ENCODE measurements at regions not wholly inside any gene's neighbourhood (a gene's known extent, or its start where the extent isn't known, plus 50 kb on each side); places are given as distances from the start of the nearest gene placed in this dataset.

DNA sequence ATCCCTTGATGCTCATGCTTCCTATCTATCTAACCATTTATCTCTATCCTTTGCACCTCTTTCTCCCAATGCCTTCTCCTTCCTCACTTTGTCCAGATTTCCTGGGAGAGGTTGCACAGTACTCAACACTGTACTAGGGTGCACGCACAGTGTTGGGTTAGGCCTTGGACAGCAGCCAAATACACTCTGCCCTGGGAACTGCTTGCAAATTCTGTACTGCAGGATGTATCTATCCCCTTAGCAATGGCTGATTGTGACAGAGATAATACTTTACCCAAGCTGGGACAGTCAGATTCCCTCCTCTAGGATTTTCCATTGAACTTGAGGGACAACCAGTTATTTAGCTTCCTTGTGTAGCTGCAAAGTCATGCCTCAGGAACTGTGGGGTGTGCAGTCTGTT is 113.3 kb downstream of the IL20RB start:
- Histone ChIP-seq H3K27me3 (ENCODE audit: low read length) (no peaks in the 10 kb centered on the region), H3K4me2 (ENCODE audit: low read depth, low read length, poor library complexity, severe bottlenecking) (no peak overlapping the region), H3K79me2 (ENCODE audit: insufficient read depth, low read length) (no peaks in the 10 kb centered on the region), H3K36me3 (ENCODE audit: low read length) (no peaks in the 10 kb centered on the region), H3F3A (ENCODE audit: insufficient read depth) (no peaks in the 10 kb centered on the region), H3K9ac (ENCODE audit: low read length) (no peak overlapping the region), H3K9me3 (ENCODE audit: insufficient read depth, low read length) (no peaks in the 10 kb centered on the region), H4K20me1 (ENCODE audit: low read depth, low read length) (no peaks in the 10 kb centered on the region), H2AFZ (ENCODE audit: low read depth, low read length, severe bottlenecking) (no peak overlapping the region), H3K4me3 (ENCODE audit: insufficient read depth, low read length, poor library complexity, severe bottlenecking) (no peak overlapping the region), H3K27ac (ENCODE audit: low read depth, low read length) (no peak overlapping the region), H3K9me2 (replicated peaks; ENCODE audit: insufficient read depth, low read length) (no peaks in the 10 kb centered on the region)
- TF ChIP-seq, protein P1, sequence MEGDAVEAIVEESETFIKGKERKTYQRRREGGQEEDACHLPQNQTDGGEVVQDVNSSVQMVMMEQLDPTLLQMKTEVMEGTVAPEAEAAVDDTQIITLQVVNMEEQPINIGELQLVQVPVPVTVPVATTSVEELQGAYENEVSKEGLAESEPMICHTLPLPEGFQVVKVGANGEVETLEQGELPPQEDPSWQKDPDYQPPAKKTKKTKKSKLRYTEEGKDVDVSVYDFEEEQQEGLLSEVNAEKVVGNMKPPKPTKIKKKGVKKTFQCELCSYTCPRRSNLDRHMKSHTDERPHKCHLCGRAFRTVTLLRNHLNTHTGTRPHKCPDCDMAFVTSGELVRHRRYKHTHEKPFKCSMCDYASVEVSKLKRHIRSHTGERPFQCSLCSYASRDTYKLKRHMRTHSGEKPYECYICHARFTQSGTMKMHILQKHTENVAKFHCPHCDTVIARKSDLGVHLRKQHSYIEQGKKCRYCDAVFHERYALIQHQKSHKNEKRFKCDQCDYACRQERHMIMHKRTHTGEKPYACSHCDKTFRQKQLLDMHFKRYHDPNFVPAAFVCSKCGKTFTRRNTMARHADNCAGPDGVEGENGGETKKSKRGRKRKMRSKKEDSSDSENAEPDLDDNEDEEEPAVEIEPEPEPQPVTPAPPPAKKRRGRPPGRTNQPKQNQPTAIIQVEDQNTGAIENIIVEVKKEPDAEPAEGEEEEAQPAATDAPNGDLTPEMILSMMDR (IDR thresholded peaks at IDR 0.05; ENCODE audit: insufficient read depth, low read length, poor library complexity, severe bottlenecking), result no peak
- TF ChIP-seq EZH2phosphoT487 (conservative IDR thresholded peaks at IDR 0.05; ENCODE audit: low read length), result no peak

GRCh38 chr3:137075020-137075419 is 117.2 kb downstream of the IL20RB start:
- H3F3A ChIP-seq (ENCODE audit: insufficient read depth), result no peaks in the 10 kb centered on the region
- no peak overlapping the region for H3K9ac ChIP-seq (ENCODE audit: low read length)
- H3K36me3 ChIP-seq (ENCODE audit: low read length), result no peaks in the 10 kb centered on the region
- no peak overlapping the region for H3K4me3 ChIP-seq (ENCODE audit: insufficient read depth, low read length, poor library complexity, severe bottlenecking)
- H3K9me3 ChIP-seq (ENCODE audit: insufficient read depth, low read length), result no peaks in the 10 kb centered on the region
- no peak overlapping the region for H3K27ac ChIP-seq (ENCODE audit: low read depth, low read length)
- no peaks in the 10 kb centered on the region for H3K9me2 ChIP-seq (replicated peaks; ENCODE audit: insufficient read depth, low read length)
- TF ChIP-seq, protein P1 (IDR thresholded peaks at IDR 0.05; ENCODE audit: insufficient read depth, low read length, poor library complexity, severe bottlenecking), result no peak
- TF ChIP-seq EZH2phosphoT487 (conservative IDR thresholded peaks at IDR 0.05; ENCODE audit: low read length), result no peak
- no peak overlapping the region for H2AFZ ChIP-seq (ENCODE audit: low read depth, low read length, severe bottlenecking)
- no peak overlapping the region for H3K4me2 ChIP-seq (ENCODE audit: low read depth, low read length, poor library complexity, severe bottlenecking)
- no peaks in the 10 kb centered on the region for H3K27me3 ChIP-seq (ENCODE audit: low read length)
- no peaks in the 10 kb centered on the region for H3K79me2 ChIP-seq (ENCODE audit: insufficient read depth, low read length)
- no peaks in the 10 kb centered on the region for H4K20me1 ChIP-seq (ENCODE audit: low read depth, low read length)

GRCh38 chr3:137078040-137078439 is 120.3 kb downstream of the IL20RB start:
- no peaks in the 10 kb centered on the region for H3K9me2 ChIP-seq (replicated peaks; ENCODE audit: insufficient read depth, low read length)
- no peaks in the 10 kb centered on the region for H3K9me3 ChIP-seq (ENCODE audit: insufficient read depth, low read length)
- H3K4me2 ChIP-seq (ENCODE audit: low read depth, low read length, poor library complexity, severe bottlenecking), result no peak overlapping the region
- no peaks in the 10 kb centered on the region for H3K36me3 ChIP-seq (ENCODE audit: low read length)
- no peaks in the 10 kb centered on the region for H3K27me3 ChIP-seq (ENCODE audit: low read length)
- no peak overlapping the region for H2AFZ ChIP-seq (ENCODE audit: low read depth, low read length, severe bottlenecking)
- no peaks in the 10 kb centered on the region for H3K79me2 ChIP-seq (ENCODE audit: insufficient read depth, low read length)
- H3K9ac ChIP-seq (ENCODE audit: low read length), result no peak overlapping the region
- no peak overlapping the region for H3K27ac ChIP-seq (ENCODE audit: low read depth, low read length)
- H4K20me1 ChIP-seq (ENCODE audit: low read depth, low read length), result no peaks in the 10 kb centered on the region
- TF ChIP-seq EZH2phosphoT487 (conservative IDR thresholded peaks at IDR 0.05; ENCODE audit: low read length), result no peak
- TF ChIP-seq, protein P1 (IDR thresholded peaks at IDR 0.05; ENCODE audit: insufficient read depth, low read length, poor library complexity, severe bottlenecking), result no peak
- no peaks in the 10 kb centered on the region for H3F3A ChIP-seq (ENCODE audit: insufficient read depth)
- no peak overlapping the region for H3K4me3 ChIP-seq (ENCODE audit: insufficient read depth, low read length, poor library complexity, severe bottlenecking)

All from SU-DHL-6 (cell line).